Liver (tissue), 8 donors: ENCODE measurements at regions not wholly inside any gene's neighbourhood (a gene's known extent, or its start where the extent isn't known, plus 50 kb on each side); places are given as distances from the start of the nearest gene placed in this dataset.

Experiments
- DNase-seq: peaks from one replicate; pipeline ENCODE4 v3.0.0-alpha.2; 2017; ENCODE audit warnings: low spot score
- H3K27ac ChIP-seq, 2 donors: one replicate each; pipeline ENCODE4 v1.7.0; 2013; ENCODE audit warnings: inconsistent platforms in 2 of 2, low read length in 2 of 2, control low read depth in 1 of 2, low read depth in 1 of 2, mild to moderate bottlenecking in 1 of 2
- H3K27me3 ChIP-seq, 4 donors: one replicate each; pipeline versions ENCODE4 v1.6.1 to v1.7.0; 2013; ENCODE audit warnings: low read length in 3 of 4, inconsistent platforms in 1 of 4, mild to moderate bottlenecking in 1 of 4, moderate library complexity in 1 of 4; ENCODE audit not compliant: control insufficient read depth in 4 of 4, insufficient read depth in 4 of 4
- H3K36me3 ChIP-seq, 4 donors: one replicate each; pipeline versions ENCODE4 v1.6.1 to v1.7.0; 2013; ENCODE audit warnings: low read length in 3 of 4, mild to moderate bottlenecking in 3 of 4, low read depth in 1 of 4, moderate library complexity in 1 of 4; ENCODE audit not compliant: control insufficient read depth in 4 of 4, insufficient read depth in 3 of 4
- H3K4me1 ChIP-seq, 4 donors: one replicate each; pipeline versions ENCODE4 v1.6.1 to v1.7.0; 2013; ENCODE audit warnings: low read length in 3 of 4, mild to moderate bottlenecking in 3 of 4, moderate library complexity in 1 of 4; ENCODE audit not compliant: control insufficient read depth in 4 of 4, insufficient read depth in 4 of 4
- H3K4me3 ChIP-seq, 3 donors: one replicate each; pipeline versions ENCODE4 v1.6.1 to v1.7.0; 2013; ENCODE audit warnings: low read length in 3 of 3, control low read depth in 1 of 3, low read depth in 1 of 3, mild to moderate bottlenecking in 1 of 3
- H3K9ac ChIP-seq, 2 donors: one replicate each; pipeline ENCODE4 v1.7.0; 2013; ENCODE audit warnings: low read length in 2 of 2, mild to moderate bottlenecking in 2 of 2, moderate library complexity in 2 of 2, control low read depth in 1 of 2, low read depth in 1 of 2
- H3K9me3 ChIP-seq, 4 donors: one replicate each; pipeline versions ENCODE4 v1.6.1 to v1.7.0; 2013; ENCODE audit warnings: low read length in 3 of 4; ENCODE audit not compliant: control insufficient read depth in 4 of 4
- EGR1 ChIP-seq, 2 donors: IDR thresholded peaks; 2 replicates each; pipeline ENCODE4 v1.6.1; 2016 to 2018; ENCODE audit warnings: antibody characterized with exemption in 2 of 2, low read depth in 2 of 2
- FOXA1 ChIP-seq: IDR thresholded peaks from 2 replicates; pipeline ENCODE4 v1.6.1; 2016; ENCODE audit warnings: antibody characterized with exemption
- FOXA2 ChIP-seq: IDR thresholded peaks from 2 replicates; pipeline ENCODE4 v1.6.1; 2016; ENCODE audit warnings: antibody characterized with exemption
- GABPA ChIP-seq, 2 donors: IDR thresholded peaks in 1 of 2; conservative IDR thresholded peaks in 1 of 2; 2 replicates each; pipeline ENCODE4 v1.6.1; 2016; ENCODE audit warnings: antibody characterized with exemption in 2 of 2, mild to moderate bottlenecking in 1 of 2, moderate library complexity in 1 of 2
- HNF4A ChIP-seq, 2 donors: conservative IDR thresholded peaks; 2 replicates each; pipeline ENCODE4 v1.6.1; 2016; ENCODE audit warnings: antibody characterized with exemption in 2 of 2, mild to moderate bottlenecking in 2 of 2
- HNF4G ChIP-seq: IDR thresholded peaks from 2 replicates; pipeline ENCODE4 v1.6.1; 2016; ENCODE audit warnings: antibody characterized with exemption
- JUND ChIP-seq, 2 donors: IDR thresholded peaks; 2 replicates each; pipeline ENCODE4 v1.6.1; 2016; ENCODE audit warnings: antibody characterized with exemption in 2 of 2
- NR2F2 ChIP-seq: IDR thresholded peaks from 2 replicates; pipeline ENCODE4 v1.6.1; 2016; ENCODE audit warnings: antibody characterized with exemption
- RAD21 ChIP-seq, 2 donors: IDR thresholded peaks; 2 replicates each; pipeline ENCODE4 v1.6.1; 2016; ENCODE audit warnings: antibody characterized with exemption in 2 of 2, mild to moderate bottlenecking in 2 of 2
- SP1 ChIP-seq: IDR thresholded peaks from 2 replicates; pipeline ENCODE4 v1.6.1; 2018; ENCODE audit warnings: antibody characterized with exemption, mild to moderate bottlenecking
- TAF1 ChIP-seq: conservative IDR thresholded peaks from 2 replicates; pipeline ENCODE4 v1.6.1; 2016; ENCODE audit warnings: antibody characterized with exemption, mild to moderate bottlenecking
- YY1 ChIP-seq: IDR thresholded peaks from 2 replicates; pipeline ENCODE4 v1.6.1; 2016; ENCODE audit warnings: antibody characterized with exemption, mild to moderate bottlenecking
- WGBS: extraction: QIAGEN DNeasy Blood & Tissue Kit; methylation state at CpG from one replicate; pipeline ENCODE4 v1.1.7; 2013; 5-methylcytosine and 5-hydroxymethylcytosine counted together
- TF ChIP-seq, protein P1 (sequence below): IDR thresholded peaks from 2 replicates; pipeline ENCODE4 v1.6.1; 2016; ENCODE audit warnings: antibody characterized with exemption
- TF ChIP-seq, protein P2 (sequence below): IDR thresholded peaks from 2 replicates; pipeline ENCODE4 v1.6.1; 2016; ENCODE audit warnings: antibody characterized with exemption, mild to moderate bottlenecking
- TF ChIP-seq, protein P3 (sequence below): fragments of 150-350 bp; IDR thresholded peaks from 2 replicates; pipeline ENCODE4 v1.5.1; 2017; ENCODE audit warnings: improper control_type of control experiment, low read depth, low read length; ENCODE audit not compliant: missing input control
- TF ChIP-seq, protein P4 (sequence below): IDR thresholded peaks from 2 replicates; pipeline ENCODE4 v1.6.1; 2016; ENCODE audit warnings: antibody characterized with exemption
- TF ChIP-seq, protein P5 (sequence below): IDR thresholded peaks from 2 replicates; pipeline ENCODE4 v1.6.1; 2016; ENCODE audit warnings: antibody characterized with exemption
- donor health status: healthy.
- donor health status: healthy.
- donor health status: healthy.
- donor health status: healthy.
- donor health status: healthy.

DNA sequence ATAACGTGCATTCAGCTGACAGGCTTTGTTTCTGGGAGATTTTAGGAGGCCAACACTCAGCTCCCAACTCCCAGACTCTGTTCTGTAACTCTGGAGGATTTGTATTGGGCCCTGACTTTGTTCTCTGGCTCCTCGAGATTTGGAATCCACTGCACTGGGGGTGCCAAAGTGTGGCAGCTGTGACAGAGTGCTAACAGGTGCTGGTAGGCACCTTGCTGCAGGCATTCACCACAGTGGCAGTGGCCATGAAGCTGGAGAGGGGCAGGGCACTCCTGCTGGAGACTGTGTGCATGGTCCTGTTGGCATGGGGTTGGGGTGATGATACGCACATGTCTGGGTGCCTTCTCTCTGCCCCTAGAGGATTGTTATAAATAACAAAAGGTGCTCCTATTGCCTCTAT is 1094.9 kb upstream of the SLIT2 start:
- TF ChIP-seq FOXA2 (no peak), FOXA1 (no peak), YY1 (no peak), HNF4A (conservative IDR thresholded peaks at IDR 0.05) (no peak)
- TF ChIP-seq, protein P1, sequence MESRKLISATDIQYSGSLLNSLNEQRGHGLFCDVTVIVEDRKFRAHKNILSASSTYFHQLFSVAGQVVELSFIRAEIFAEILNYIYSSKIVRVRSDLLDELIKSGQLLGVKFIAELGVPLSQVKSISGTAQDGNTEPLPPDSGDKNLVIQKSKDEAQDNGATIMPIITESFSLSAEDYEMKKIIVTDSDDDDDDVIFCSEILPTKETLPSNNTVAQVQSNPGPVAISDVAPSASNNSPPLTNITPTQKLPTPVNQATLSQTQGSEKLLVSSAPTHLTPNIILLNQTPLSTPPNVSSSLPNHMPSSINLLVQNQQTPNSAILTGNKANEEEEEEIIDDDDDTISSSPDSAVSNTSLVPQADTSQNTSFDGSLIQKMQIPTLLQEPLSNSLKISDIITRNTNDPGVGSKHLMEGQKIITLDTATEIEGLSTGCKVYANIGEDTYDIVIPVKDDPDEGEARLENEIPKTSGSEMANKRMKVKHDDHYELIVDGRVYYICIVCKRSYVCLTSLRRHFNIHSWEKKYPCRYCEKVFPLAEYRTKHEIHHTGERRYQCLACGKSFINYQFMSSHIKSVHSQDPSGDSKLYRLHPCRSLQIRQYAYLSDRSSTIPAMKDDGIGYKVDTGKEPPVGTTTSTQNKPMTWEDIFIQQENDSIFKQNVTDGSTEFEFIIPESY = no peak
- TF ChIP-seq, protein P2, sequence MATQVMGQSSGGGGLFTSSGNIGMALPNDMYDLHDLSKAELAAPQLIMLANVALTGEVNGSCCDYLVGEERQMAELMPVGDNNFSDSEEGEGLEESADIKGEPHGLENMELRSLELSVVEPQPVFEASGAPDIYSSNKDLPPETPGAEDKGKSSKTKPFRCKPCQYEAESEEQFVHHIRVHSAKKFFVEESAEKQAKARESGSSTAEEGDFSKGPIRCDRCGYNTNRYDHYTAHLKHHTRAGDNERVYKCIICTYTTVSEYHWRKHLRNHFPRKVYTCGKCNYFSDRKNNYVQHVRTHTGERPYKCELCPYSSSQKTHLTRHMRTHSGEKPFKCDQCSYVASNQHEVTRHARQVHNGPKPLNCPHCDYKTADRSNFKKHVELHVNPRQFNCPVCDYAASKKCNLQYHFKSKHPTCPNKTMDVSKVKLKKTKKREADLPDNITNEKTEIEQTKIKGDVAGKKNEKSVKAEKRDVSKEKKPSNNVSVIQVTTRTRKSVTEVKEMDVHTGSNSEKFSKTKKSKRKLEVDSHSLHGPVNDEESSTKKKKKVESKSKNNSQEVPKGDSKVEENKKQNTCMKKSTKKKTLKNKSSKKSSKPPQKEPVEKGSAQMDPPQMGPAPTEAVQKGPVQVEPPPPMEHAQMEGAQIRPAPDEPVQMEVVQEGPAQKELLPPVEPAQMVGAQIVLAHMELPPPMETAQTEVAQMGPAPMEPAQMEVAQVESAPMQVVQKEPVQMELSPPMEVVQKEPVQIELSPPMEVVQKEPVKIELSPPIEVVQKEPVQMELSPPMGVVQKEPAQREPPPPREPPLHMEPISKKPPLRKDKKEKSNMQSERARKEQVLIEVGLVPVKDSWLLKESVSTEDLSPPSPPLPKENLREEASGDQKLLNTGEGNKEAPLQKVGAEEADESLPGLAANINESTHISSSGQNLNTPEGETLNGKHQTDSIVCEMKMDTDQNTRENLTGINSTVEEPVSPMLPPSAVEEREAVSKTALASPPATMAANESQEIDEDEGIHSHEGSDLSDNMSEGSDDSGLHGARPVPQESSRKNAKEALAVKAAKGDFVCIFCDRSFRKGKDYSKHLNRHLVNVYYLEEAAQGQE = no peak
- TF ChIP-seq, protein P3, sequence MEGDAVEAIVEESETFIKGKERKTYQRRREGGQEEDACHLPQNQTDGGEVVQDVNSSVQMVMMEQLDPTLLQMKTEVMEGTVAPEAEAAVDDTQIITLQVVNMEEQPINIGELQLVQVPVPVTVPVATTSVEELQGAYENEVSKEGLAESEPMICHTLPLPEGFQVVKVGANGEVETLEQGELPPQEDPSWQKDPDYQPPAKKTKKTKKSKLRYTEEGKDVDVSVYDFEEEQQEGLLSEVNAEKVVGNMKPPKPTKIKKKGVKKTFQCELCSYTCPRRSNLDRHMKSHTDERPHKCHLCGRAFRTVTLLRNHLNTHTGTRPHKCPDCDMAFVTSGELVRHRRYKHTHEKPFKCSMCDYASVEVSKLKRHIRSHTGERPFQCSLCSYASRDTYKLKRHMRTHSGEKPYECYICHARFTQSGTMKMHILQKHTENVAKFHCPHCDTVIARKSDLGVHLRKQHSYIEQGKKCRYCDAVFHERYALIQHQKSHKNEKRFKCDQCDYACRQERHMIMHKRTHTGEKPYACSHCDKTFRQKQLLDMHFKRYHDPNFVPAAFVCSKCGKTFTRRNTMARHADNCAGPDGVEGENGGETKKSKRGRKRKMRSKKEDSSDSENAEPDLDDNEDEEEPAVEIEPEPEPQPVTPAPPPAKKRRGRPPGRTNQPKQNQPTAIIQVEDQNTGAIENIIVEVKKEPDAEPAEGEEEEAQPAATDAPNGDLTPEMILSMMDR = no peak
- no peak overlapping the region for H3K9ac ChIP-seq
- no peaks in the 10 kb centered on the region for H3K27me3 ChIP-seq
- DNase-seq = no peak
- peaks cover 0 to 5% (median 0%) of the 10 kb centered on the region in 4 donors for H3K9me3 ChIP-seq
- H3K27ac ChIP-seq = no peak overlapping the region
- 66% methylated on average over 3 of the region's 3 CpGs for whole genome bisulfite sequencing
- H3K4me1 ChIP-seq = no peaks in the 10 kb centered on the region
- no peak overlapping the region for H3K4me3 ChIP-seq
- no peaks in the 10 kb centered on the region for H3K36me3 ChIP-seq

DNA sequence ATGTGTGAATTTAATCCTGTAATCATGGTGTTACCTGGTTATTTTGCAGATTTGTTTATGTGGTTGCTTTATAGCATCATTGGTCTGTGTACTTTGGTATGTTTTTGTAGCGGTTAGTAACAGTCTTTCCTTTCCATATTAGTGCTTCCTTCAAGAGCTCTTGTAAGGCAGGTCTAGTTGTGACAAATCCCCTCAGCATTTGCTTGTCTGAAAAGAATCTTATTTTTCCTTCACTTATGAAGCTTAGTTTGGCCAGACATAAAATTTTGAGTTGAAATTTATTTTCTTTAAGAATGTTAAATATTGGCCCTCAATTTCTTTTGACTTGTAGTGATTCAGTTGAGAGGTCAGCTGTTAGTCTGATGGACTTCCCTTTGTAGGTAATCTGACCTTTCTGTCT is 1096.1 kb upstream of the SLIT2 start:
- H3K36me3 ChIP-seq = no peaks in the 10 kb centered on the region
- WGBS = 85% methylated on average over 1 of the region's 1 CpG
- TF ChIP-seq JUND (IDR thresholded peaks at IDR 0.05) (no peak), HNF4A (conservative IDR thresholded peaks at IDR 0.05) (no peak), YY1 (no peak), FOXA1 (no peak), RAD21 (IDR thresholded peaks at IDR 0.05) (no peak), FOXA2 (no peak), HNF4G (no peak), EGR1 (IDR thresholded peaks at IDR 0.05; ENCODE audit: low read depth in 2 of 2) (no peak), GABPA (IDR thresholded peaks at IDR 0.05 in 1 of 2, conservative IDR thresholded peaks at IDR 0.05 in 1 of 2) (no peak), TAF1 (no peak), SP1 (no peak), NR2F2 (no peak)
- TF ChIP-seq, protein P1 = no peak
- TF ChIP-seq, protein P2 = no peak
- TF ChIP-seq, protein P4, sequence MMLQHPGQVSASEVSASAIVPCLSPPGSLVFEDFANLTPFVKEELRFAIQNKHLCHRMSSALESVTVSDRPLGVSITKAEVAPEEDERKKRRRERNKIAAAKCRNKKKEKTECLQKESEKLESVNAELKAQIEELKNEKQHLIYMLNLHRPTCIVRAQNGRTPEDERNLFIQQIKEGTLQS = no peak
- TF ChIP-seq, protein P5, sequence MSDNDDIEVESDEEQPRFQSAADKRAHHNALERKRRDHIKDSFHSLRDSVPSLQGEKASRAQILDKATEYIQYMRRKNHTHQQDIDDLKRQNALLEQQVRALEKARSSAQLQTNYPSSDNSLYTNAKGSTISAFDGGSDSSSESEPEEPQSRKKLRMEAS = no peak

More for the DNA sequence above, 1096.1 kb upstream of the SLIT2 start:
- Histone ChIP-seq H3K27ac (no peak overlapping the region), H3K27me3 (no peaks in the 10 kb centered on the region), H3K9me3 (peaks cover 0 to 5% (median 0%) of the 10 kb centered on the region in 4 donors), H3K4me3 (no peak overlapping the region), H3K4me1 (no peaks in the 10 kb centered on the region), H3K9ac (no peak overlapping the region)
- no peak for DNase-seq
